SU-DHL-6 (cell line): ENCODE measurements at regions not wholly inside any gene's neighbourhood (a gene's known extent, or its start where the extent isn't known, plus 50 kb on each side); places are given as distances from the start of the nearest gene placed in this dataset.
A peak's percentile ranks its signal among the peaks of the same experiment; 100 is the strongest.

Experiments
- H2AFZ ChIP-seq: fragments of 200-600 bp; sonication (generic); 2 replicates; pipeline ENCODE4 v1.6.1; 2014; ENCODE audit warnings: low read depth, mild to moderate bottlenecking, moderate library complexity, mixed read lengths, antibody characterized with exemption, low read length; ENCODE audit not compliant: severe bottlenecking
- H3F3A ChIP-seq: fragments of 200-600 bp; shearing (Covaris generic); 2 replicates; pipeline ENCODE4 v1.6.0; 2016; ENCODE audit warnings: antibody characterized with exemption, mild to moderate bottlenecking; ENCODE audit not compliant: insufficient read depth
- H3K27ac ChIP-seq: fragments of 200-600 bp; sonication (generic); 2 replicates; pipeline ENCODE4 v1.5.1; 2016; ENCODE audit warnings: low read depth, mild to moderate bottlenecking, low read length, moderate library complexity, mixed read lengths
- H3K27me3 ChIP-seq: fragments of 200-600 bp; sonication (generic), shearing (Covaris generic); 2 replicates; pipeline ENCODE4 v1.6.0; 2014; ENCODE audit warnings: mild to moderate bottlenecking, low read length
- H3K36me3 ChIP-seq: fragments of 200-600 bp; sonication (generic); 2 replicates; pipeline ENCODE4 v1.6.1; 2014; ENCODE audit warnings: mild to moderate bottlenecking, low read length, mixed read lengths
- H3K4me2 ChIP-seq: fragments of 300-600, 200-600 bp; shearing (Covaris generic), sonication (generic); 2 replicates; pipeline ENCODE4 v1.6.0; 2014; ENCODE audit warnings: low read length, low read depth, mild to moderate bottlenecking; ENCODE audit not compliant: poor library complexity, severe bottlenecking
- H3K4me3 ChIP-seq: fragments of 200-600 bp; sonication (generic); 2 replicates; pipeline ENCODE4 v1.5.1; 2014; ENCODE audit warnings: antibody characterized with exemption, low read length, mild to moderate bottlenecking, mixed read lengths; ENCODE audit not compliant: insufficient read depth, poor library complexity, severe bottlenecking
- H3K79me2 ChIP-seq: fragments of 200-600 bp; sonication (generic); 2 replicates; pipeline ENCODE4 v1.6.1; 2014; ENCODE audit warnings: mild to moderate bottlenecking, low read length, moderate library complexity; ENCODE audit not compliant: insufficient read depth
- H3K9ac ChIP-seq: fragments of 200-600 bp; sonication (generic); 2 replicates; pipeline ENCODE4 v1.7.0; 2014; ENCODE audit warnings: mild to moderate bottlenecking, low read length
- H3K9me2 ChIP-seq: fragments of 200-600 bp; sonication (generic); replicated peaks from 2 replicates; pipeline ENCODE4 v1.6.1; 2014; ENCODE audit warnings: low read length; ENCODE audit not compliant: insufficient read depth
- H3K9me3 ChIP-seq: fragments of 200-600 bp; sonication (generic); 2 replicates; pipeline ENCODE4 v1.6.1; 2014; ENCODE audit warnings: low read length, mixed read lengths; ENCODE audit not compliant: insufficient read depth
- H4K20me1 ChIP-seq: fragments of 200-600 bp; sonication (generic); 2 replicates; pipeline ENCODE4 v1.6.1; 2014; ENCODE audit warnings: low read depth, mild to moderate bottlenecking, antibody characterized with exemption, low read length, moderate library complexity, mixed read lengths
- CTCF ChIP-seq: fragments of 200-600 bp; sonication (generic); IDR thresholded peaks from one replicate; pipeline ENCODE4 v1.5.1; 2017; ENCODE audit warnings: antibody characterized with exemption, mild to moderate bottlenecking, low read length, moderate library complexity; ENCODE audit not compliant: insufficient read depth, poor library complexity, severe bottlenecking
- EZH2phosphoT487 ChIP-seq: fragments of 200-600 bp; sonication (generic), shearing (Covaris generic); conservative IDR thresholded peaks from 2 replicates; pipeline ENCODE4 v1.6.1; 2018; ENCODE audit warnings: mild to moderate bottlenecking, antibody characterized with exemption, low read length, moderate library complexity, mixed read lengths

GRCh38 chr10:55509168-55509567 is 708.1 kb upstream of the PCDH15 start:
- Histone ChIP-seq H3F3A (no peaks in the 10 kb centered on the region), H3K79me2 (no peaks in the 10 kb centered on the region), H3K9me3 (no peaks in the 10 kb centered on the region), H3K4me3 (no peak overlapping the region), H3K36me3 (no peaks in the 10 kb centered on the region), H3K9me2 (no peaks in the 10 kb centered on the region), H3K27me3 (no peaks in the 10 kb centered on the region), H2AFZ (no peak overlapping the region), H4K20me1 (no peaks in the 10 kb centered on the region), H3K9ac (no peak overlapping the region), H3K27ac (no peak overlapping the region), H3K4me2 (no peak overlapping the region)
- TF ChIP-seq EZH2phosphoT487 = no peak
- TF ChIP-seq CTCF = no peak

DNA sequence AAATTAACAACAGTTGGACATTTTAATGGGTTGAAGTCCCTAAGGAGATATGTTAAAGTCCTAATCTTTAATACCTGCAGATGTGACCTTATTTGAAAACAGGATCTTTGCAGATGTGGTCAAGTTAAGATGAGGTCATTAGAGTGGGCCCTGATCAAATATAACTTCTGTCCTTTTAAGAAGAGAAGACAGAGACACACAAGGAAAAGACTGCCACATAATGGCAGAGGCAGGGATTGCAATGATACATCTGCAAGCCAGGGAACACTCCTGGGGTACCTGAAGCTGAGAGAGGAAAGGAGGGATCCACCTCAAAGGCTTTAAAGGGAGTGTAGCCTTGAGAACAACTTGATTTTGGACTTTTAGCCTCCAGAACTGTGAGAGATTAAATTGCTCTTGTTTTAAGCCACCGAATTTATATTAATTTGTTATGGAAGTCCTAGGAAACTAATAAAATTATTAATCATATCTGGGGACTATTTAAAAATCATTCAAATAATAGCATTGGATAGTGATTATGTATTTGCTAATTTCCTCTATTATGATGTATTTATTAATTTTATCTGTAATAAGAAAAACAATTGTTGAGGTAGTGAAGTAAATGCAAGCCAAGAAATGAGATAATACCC is 700.0 kb upstream of the PCDH15 start:
- Histone ChIP-seq H3K4me2 (no peak overlapping the region), H2AFZ (no peak overlapping the region), H3K36me3 (no peaks in the 10 kb centered on the region), H3K9ac (no peak overlapping the region), H3F3A (no peaks in the 10 kb centered on the region), H3K9me3 (no peaks in the 10 kb centered on the region), H3K4me3 (no peak overlapping the region), H3K27me3 (no peaks in the 10 kb centered on the region), H3K27ac (no peak overlapping the region), H3K9me2 (no peaks in the 10 kb centered on the region), H3K79me2 (no peaks in the 10 kb centered on the region), H4K20me1 (no peaks in the 10 kb centered on the region)
- TF ChIP-seq CTCF = peak; percentile 27
- no peak for TF ChIP-seq EZH2phosphoT487

- Histone ChIP-seq H3K27me3 (no peaks in the 10 kb centered on the region), H3K79me2 (no peaks in the 10 kb centered on the region), H4K20me1 (no peaks in the 10 kb centered on the region), H3K4me3 (no peak overlapping the region), H3K9ac (no peak overlapping the region), H3F3A (no peaks in the 10 kb centered on the region), H3K4me2 (no peak overlapping the region), H2AFZ (no peak overlapping the region), H3K36me3 (no peaks in the 10 kb centered on the region), H3K9me2 (no peaks in the 10 kb centered on the region), H3K9me3 (no peaks in the 10 kb centered on the region), H3K27ac (no peak overlapping the region)
- TF ChIP-seq CTCF (no peak), EZH2phosphoT487 (no peak)
Measured at GRCh38 chr10:55497893-55498499, 697.0 kb upstream of the PCDH15 start.
